Epithelial cell of proximal tubule (primary cell): ENCODE measurements at regions not wholly inside any gene's neighbourhood (a gene's known extent, or its start where the extent isn't known, plus 50 kb on each side); places are given as distances from the start of the nearest gene placed in this dataset.

Experiments
- DNase-seq: peaks from one replicate; pipeline ENCODE4 v3.0.0-alpha.2; 2011; ENCODE audit warnings: low read depth
- H3K4me3 ChIP-seq: 2 replicates; pipeline ENCODE4 v1.5.1; 2011; ENCODE audit warnings: low read depth, mild to moderate bottlenecking, low read length
- CTCF ChIP-seq: conservative IDR thresholded peaks from 2 replicates; pipeline ENCODE4 v1.5.1; 2012; ENCODE audit warnings: low read depth, mild to moderate bottlenecking, low read length

DNA sequence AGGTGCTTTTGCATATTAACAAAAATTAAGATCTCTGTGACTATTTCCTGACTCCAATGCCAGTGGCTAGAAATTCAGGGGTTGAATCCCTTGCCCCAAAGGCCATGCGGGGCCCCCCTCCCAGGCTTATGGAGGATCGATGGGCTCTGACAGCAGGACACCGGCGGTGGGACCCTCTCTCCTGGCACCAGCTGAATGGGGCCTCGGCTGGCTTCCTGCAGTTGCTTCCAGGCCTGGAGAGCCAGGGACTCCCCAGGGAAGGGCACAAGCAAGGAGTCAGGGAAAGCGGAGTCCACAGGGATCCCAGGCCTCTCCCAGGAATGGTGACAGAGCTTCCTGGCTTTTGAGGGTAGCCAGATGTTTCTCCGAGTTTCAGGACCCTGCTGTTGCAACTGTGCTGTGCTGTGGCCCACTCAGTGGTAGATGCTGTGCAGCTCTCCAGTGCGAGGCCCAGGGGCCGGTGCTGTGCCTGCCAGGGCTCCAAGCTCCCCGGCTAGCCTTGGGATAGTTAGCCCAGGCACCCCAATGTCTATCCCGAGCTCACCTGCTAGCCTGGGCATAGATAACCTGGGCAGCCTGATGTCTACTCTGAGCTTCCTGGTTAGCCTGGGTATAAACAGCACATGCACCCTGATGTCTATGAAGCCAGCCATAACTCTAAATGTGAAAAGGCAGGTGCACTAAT, 372.6 kb downstream of the SHANK2 start:
- no peak for TF ChIP-seq CTCF
- no peak overlapping the region for H3K4me3 ChIP-seq
- no peak for DNase-seq

- DNase-seq: no peak
- TF ChIP-seq CTCF: no peak
Measured at GRCh38 chr11:70880416-70880815, 372.0 kb downstream of the SHANK2 start.

DNA sequence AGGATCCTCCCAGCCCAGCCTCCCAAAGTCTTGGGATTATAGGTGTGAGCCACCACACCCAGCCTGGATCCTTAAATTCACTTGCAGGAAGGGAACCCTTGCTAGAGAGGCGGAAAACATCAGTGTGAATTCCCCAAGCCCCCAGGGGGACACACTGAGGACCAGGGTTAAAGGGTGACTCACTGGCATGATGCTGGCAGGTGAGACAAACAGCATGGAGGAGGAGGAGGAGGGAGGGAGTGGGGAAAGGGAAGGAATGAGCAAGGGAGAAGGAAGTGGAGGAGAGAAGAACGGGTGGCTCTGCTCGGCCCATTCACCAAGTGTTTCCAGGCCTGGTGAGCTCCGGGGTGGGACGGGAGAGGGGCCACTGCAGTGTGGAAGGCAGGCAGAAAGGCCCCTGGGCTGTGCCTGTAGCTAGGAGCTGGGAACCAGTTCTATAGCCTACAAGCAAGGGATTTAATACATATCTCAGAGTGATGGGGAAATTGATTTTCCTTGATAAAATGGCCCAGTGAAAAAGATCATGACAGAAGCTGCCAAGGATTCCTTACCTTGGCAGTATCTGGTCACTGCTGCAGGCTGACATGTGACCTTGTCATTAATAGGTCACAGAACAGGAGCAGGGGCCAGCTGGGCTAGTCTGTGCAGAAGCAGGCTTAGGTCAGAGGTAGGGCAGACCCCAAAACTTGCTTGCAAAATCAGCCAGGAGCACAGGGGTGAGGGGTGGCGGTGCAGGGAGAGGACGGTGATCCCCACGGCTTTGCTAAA, 370.2 kb downstream of the SHANK2 start:
- DNase-seq: no peak
- TF ChIP-seq CTCF: no peak
- H3K4me3 ChIP-seq: no peak overlapping the region

More at GRCh38 chr11:70880416-70880815, 372.0 kb downstream of the SHANK2 start:
- H3K4me3 ChIP-seq: no peak overlapping the region

GRCh38 chr11:70882716-70883085, 369.7 kb downstream of the SHANK2 start:
- DNase-seq: no peak
- TF ChIP-seq CTCF: no peak
- H3K4me3 ChIP-seq: no peak overlapping the region

- TF ChIP-seq CTCF: no peak
- no peak for DNase-seq
- H3K4me3 ChIP-seq: no peak overlapping the region
Measured at GRCh38 chr11:70883323-70883940, 368.9 kb downstream of the SHANK2 start.

DNA sequence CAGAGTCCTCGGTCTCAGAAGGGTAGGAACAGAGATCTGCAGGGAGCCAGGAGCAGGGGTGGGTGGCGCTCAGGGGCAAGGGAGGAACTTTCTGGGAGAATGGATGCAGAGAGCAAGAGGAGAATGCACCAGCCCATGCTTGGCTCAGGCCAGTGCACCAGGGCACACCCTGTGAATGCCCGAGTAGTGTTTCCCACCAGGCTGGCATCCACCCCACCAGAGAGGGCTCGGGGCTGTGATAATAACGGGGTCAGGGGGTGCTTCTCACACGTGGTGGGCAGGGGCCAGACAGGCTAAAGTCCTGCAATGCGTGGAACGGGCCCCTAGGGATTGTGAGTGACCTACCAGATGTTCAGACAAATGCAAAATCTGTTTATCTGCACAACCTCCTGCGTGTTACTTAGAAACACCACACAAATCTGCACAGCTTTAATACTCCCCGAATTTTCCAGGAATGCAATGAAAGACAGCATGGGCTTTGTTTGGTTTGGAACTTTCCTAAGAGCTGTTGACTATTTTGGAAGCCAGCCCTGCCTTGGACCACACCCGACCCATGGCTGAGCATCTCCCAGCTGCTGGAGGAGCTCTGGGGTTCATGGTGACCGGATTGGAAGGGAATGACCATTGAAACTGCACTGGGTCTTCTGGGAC, 368.3 kb downstream of the SHANK2 start:
- no peak for TF ChIP-seq CTCF

More for the DNA sequence above, 368.3 kb downstream of the SHANK2 start:
- H3K4me3 ChIP-seq: no peak overlapping the region
- no peak for DNase-seq
